GM19035 (cell line): ENCODE measurements at regions not wholly inside any gene's neighbourhood (a gene's known extent, or its start where the extent isn't known, plus 50 kb on each side); places are given as distances from the start of the nearest gene placed in this dataset.
"Not testable (repeated sequence)": the region's sequence is repeated elsewhere in the genome, so short reads cannot be mapped to it uniquely, and the experiment has no call there.

Source experiments
- ATAC-seq: cut with Tn5 transposase; IDR thresholded peaks from one replicate; pipeline ENCODE4 v1.9.1; 2021; ENCODE audit not compliant: unreplicated experiment

DNA sequence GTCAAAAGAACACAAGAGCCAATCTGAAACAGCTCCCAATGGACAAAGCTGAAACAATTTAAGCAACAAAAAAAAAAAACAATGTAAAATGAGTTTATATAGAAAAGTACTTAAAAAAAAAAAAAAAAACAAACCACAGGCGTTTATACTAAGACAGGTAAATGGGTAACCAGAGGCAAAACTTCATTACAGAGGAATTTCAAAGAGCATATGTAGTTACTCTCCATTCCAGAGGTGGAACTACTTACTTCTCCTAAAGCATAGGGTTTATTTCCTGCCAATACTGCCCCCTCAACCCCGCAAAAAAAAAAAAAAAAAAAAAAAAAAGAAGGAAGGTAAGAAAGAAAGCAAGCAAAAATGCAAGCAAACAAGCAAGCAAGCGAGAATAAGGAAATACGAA lies 132.9 kb downstream of the LIG4 start:
- ATAC-seq, result no peak

GRCh38 chr13:108077284-108077683 lies 138.1 kb downstream of the LIG4 start:
- no peak for ATAC-seq

GRCh38 chr13:108074429-108074828 lies 140.9 kb downstream of the LIG4 start:
- not testable (repeated sequence) for ATAC-seq

- ATAC-seq, result no peak
These were observed 144.4 kb downstream of the LIG4 start for GRCh38 chr13:108070925-108071324.

GRCh38 chr13:108070491-108070890 lies 144.8 kb downstream of the LIG4 start:
- no peak for ATAC-seq

- no peak for ATAC-seq
These were observed 145.7 kb downstream of the LIG4 start for GRCh38 chr13:108069521-108070210.

DNA sequence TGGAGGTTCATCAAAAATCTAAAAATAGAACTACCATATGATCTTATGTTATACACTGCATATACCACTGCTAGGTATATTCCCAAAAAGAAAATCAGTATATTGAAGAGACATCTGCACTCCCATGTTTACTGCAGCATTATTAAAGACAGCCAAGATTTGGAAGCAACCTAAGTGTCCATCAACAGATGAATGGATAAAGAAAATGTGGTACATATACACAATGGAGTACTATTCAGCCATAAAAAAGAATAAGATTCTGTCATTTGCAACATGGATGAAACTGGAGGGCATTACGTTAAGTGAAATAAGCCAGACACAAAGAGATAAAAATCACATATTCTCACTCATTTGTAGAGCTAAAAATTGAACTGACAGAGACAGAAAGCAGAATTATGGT lies 151.0 kb downstream of the LIG4 start:
- not testable (repeated sequence) for ATAC-seq

- no peak for ATAC-seq
These were observed 155.2 kb downstream of the LIG4 start for GRCh38 chr13:108060111-108060510.

DNA sequence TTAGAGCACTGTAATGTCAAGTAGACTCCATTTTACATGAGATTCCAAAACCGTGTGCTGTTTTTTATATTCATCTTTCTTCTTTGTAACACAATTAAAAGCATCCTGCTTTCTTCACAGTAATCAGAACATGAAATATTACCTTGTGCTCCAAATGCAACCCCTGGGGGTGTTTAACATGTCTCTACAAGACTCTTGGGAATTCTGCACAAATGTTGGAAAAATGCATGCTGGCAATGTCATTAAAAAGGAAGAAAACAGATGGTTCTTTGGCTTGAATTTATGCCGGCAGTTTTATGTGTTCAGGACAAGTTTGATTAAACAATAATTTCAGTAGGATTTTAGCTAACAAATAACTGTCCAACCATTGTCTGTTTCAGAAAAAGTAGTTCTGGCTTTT lies 159.1 kb downstream of the LIG4 start:
- ATAC-seq, result no peak

DNA sequence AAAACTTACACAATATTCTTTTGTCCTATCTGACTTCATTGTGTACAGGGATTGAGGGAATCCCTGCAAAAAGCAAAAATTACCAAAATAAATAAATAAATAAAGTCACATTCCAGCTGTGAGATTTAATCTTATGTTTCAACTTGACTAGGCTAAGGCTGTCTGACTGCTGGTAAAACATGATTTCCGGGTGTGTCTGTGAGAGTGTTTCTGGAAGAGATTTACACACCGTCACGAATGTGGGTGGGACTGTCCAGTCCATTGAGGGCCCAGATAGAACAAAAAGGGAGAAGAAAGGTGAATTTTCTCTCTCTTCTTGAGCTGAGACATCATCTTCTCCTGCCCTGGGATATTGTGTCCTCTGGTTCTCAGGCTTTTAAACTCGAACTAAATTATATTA lies 166.1 kb downstream of the LIG4 start:
- no peak for ATAC-seq

- ATAC-seq, result no peak
These were observed 170.4 kb downstream of the LIG4 start for GRCh38 chr13:108044954-108045353.

DNA sequence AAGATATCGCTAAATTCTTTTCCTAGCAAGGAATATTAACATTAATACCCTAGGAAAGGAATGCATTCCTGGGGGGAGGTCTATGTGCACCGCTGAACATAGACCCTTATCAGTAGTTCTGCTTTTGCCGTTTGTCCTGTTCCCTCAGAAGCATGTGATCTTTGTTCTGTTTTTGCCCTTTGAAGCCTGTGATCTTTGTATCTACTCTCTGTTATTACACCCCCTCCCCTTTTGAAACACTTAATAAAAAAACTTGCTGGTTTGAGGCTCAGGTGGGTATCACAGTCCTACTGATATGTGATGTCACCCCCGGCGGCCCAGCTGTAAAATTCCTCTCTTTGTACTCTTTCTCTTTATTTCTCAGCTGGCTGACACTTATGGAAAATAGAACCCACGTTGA lies 172.5 kb downstream of the LIG4 start:
- ATAC-seq, result not testable (repeated sequence)

- no peak for ATAC-seq
These were observed 178.0 kb downstream of the LIG4 start for GRCh38 chr13:108037348-108037747.

GRCh38 chr13:108036411-108036932 lies 178.9 kb downstream of the LIG4 start:
- no peak for ATAC-seq

- no peak for ATAC-seq
These were observed 180.4 kb downstream of the LIG4 start for GRCh38 chr13:108034909-108035410.

- ATAC-seq, result no peak
These were observed 181.3 kb downstream of the LIG4 start for GRCh38 chr13:108033800-108034707.

DNA sequence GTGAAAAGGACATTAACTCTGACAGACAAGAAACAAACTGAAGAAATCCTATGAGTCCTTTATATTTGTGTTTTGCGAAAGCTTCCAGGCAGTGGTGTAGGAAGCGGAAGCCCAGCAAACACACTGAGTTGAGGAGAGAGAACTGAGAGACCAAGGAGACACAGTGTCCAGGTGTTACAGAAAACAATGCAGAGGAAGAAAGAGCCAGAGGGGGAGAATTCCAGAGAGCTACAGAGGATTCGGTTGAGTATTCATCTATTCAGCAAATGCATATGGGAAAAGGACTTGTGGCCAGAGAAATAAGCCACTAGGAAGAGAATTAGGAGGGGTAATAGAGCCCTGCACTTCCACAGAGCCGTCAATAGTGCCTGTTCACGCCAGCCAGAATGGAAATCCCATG lies 183.5 kb downstream of the LIG4 start:
- ATAC-seq, result no peak

DNA sequence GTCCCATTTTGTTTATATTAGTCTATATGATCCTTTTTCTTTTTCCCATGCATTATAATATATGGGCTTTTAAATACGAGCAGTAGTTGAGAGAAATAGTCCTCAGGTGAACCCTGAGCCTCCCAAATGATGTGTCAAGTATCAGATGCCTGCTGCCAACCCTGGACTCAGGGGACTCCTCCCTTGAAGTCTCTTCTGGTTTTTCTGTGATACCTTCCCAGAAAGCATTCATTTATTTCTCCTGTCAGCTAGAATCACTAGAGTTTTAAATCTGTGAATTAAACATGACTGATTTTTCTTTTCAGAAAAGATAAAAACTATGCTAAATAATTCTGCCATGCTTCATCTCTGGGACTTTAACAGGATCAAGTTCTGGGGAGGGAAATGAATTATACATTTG lies 184.6 kb downstream of the LIG4 start:
- no peak for ATAC-seq

- no peak for ATAC-seq
These were observed 188.5 kb downstream of the LIG4 start for GRCh38 chr13:108026680-108027410.

GRCh38 chr13:108020027-108020426 lies 195.3 kb downstream of the LIG4 start:
- ATAC-seq, result no peak

- ATAC-seq, result no peak
These were observed 196.9 kb downstream of the LIG4 start for GRCh38 chr13:108018371-108018870.
